Suprapubic skin (tissue), 4 donors: ENCODE measurements at regions not wholly inside any gene's neighbourhood (a gene's known extent, or its start where the extent isn't known, plus 50 kb on each side); places are given as distances from the start of the nearest gene placed in this dataset.
A peak's percentile ranks its signal among the peaks of the same experiment; 100 is the strongest.
"Not testable (repeated sequence)": the region's sequence is repeated elsewhere in the genome, so short reads cannot be mapped to it uniquely, and the experiment has no call there.

Experiments used
- DNase-seq, 2 donors: peaks; one replicate each; pipeline ENCODE4 v3.0.0-alpha.2; 2019; ENCODE audit warnings: low spot score in 2 of 2
- H3K27ac ChIP-seq: fragments of 200-600 bp; sonication (generic); one replicate; pipeline ENCODE4 v1.5.1; 2019
- H3K27me3 ChIP-seq: fragments of 200-600 bp; sonication (generic); one replicate; pipeline ENCODE4 v1.5.1; 2019
- H3K36me3 ChIP-seq: fragments of 200-600 bp; sonication (generic); one replicate; pipeline ENCODE4 v1.5.1; 2019
- H3K4me1 ChIP-seq: fragments of 200-600 bp; sonication (generic); one replicate; pipeline ENCODE4 v1.5.1; 2019
- H3K4me3 ChIP-seq: fragments of 200-600 bp; sonication (generic); one replicate; pipeline ENCODE4 v1.5.1; 2019; ENCODE audit warnings: mild to moderate bottlenecking
- H3K9me3 ChIP-seq: fragments of 200-600 bp; sonication (generic); one replicate; pipeline ENCODE4 v1.5.1; 2019
- EP300 ChIP-seq: sonication (generic); formaldehyde crosslinking; IDR thresholded peaks from one replicate; pipeline ENCODE4 v1.6.1; 2017; ENCODE audit warnings: antibody characterized with exemption
- POLR2A ChIP-seq, 2 donors: fragments of 450-650 bp; IDR thresholded peaks; one replicate each; pipeline ENCODE4 v1.6.1; 2017; ENCODE audit warnings: antibody characterized with exemption in 2 of 2, mild to moderate bottlenecking in 2 of 2, moderate library complexity in 2 of 2
- POLR2AphosphoS5 ChIP-seq, 3 donors: sonication (generic); formaldehyde crosslinking; IDR thresholded peaks; one replicate each; pipeline ENCODE4 v1.6.1; 2017; ENCODE audit warnings: antibody characterized with exemption in 3 of 3
- WGBS: methylation state at CpG from one replicate; pipeline ENCODE4 v1.1.5; 2018; 5-methylcytosine and 5-hydroxymethylcytosine counted together
- TF ChIP-seq, protein P1 (sequence below), 2 donors: fragments of 200-600 bp in 1 of 2; fragments of 450-650 bp in 1 of 2; sonication (generic) in 1 of 2; IDR thresholded peaks; one replicate each; pipeline ENCODE4 v1.5.1; 2016 to 2019; ENCODE audit warnings: antibody characterized with exemption in 2 of 2, mild to moderate bottlenecking in 1 of 2, moderate library complexity in 1 of 2

DNA sequence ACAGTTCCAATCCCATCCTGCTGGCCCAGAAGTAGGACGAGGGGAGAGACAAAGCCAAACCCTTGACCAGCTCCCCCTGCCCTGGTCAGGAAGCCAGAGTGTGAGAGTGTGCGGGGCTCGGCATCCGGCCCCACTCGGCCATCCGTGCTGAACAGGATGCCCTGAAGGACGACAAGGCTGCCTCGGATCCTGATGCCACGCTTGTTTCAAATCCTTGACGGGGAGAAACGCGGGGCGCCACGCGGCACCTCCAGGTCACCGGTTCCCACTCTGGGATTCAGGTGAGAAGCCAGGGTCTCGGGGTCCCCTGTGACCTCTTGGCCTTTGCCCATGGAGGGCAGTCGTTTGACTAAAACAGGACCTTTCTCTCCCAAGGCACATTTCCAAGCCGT is 167.8 kb downstream of the BRD1 start:
- Histone ChIP-seq H3K36me3 (no peaks in the 10 kb centered on the region), H3K4me3 (no peak overlapping the region), H3K9me3 (no peaks in the 10 kb centered on the region), H3K27me3 (peaks cover 55% of the 10 kb centered on the region), H3K4me1 (no peaks in the 10 kb centered on the region), H3K27ac (no peak overlapping the region)
- peak; percentile 46 to 74 for DNase-seq
- TF ChIP-seq, protein P1, sequence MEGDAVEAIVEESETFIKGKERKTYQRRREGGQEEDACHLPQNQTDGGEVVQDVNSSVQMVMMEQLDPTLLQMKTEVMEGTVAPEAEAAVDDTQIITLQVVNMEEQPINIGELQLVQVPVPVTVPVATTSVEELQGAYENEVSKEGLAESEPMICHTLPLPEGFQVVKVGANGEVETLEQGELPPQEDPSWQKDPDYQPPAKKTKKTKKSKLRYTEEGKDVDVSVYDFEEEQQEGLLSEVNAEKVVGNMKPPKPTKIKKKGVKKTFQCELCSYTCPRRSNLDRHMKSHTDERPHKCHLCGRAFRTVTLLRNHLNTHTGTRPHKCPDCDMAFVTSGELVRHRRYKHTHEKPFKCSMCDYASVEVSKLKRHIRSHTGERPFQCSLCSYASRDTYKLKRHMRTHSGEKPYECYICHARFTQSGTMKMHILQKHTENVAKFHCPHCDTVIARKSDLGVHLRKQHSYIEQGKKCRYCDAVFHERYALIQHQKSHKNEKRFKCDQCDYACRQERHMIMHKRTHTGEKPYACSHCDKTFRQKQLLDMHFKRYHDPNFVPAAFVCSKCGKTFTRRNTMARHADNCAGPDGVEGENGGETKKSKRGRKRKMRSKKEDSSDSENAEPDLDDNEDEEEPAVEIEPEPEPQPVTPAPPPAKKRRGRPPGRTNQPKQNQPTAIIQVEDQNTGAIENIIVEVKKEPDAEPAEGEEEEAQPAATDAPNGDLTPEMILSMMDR (IDR thresholded peaks at IDR 0.05), result no peak
- no peak for TF ChIP-seq POLR2A (IDR thresholded peaks at IDR 0.05)
- no peak for TF ChIP-seq EP300
- no peak for TF ChIP-seq POLR2AphosphoS5 (IDR thresholded peaks at IDR 0.05)
- 78% methylated on average over 14 of the region's 19 CpGs for whole genome bisulfite sequencing

DNA sequence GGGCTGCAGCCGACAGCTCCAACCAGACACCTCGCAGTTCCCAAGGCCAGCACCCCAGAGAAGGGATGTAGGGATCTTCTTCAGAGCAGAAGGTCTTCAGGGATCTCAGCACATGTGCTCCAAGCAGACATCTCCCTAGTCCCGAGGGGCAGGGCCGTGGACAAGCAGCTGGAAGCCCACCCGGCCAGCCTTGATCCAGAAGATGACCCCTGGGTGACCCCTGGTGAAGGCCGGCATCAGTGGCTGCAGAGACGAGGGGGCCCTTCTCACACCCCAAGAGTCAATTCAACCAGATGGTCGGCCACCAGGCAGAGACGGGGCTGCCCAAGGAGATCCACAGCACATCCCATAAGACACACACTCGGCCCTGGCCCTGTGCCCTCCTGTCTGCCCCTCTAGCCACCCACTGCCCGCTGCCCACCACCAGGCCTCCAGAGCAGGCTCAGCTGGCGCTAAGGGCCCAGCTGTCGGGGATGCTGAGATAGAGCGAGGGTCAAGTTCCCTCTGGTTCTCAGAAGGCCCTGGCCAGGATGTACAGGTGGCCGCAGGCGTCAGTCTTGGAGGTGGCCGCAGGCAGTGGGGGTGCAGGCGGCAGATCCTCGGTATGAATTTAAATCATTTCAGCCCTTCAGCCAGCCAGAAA is 168.3 kb downstream of the BRD1 start:
- no peaks in the 10 kb centered on the region for H3K4me1 ChIP-seq
- H3K27me3 ChIP-seq, result peaks cover 49% of the 10 kb centered on the region
- no peaks in the 10 kb centered on the region for H3K36me3 ChIP-seq
- TF ChIP-seq POLR2A (IDR thresholded peaks at IDR 0.05), result no peak
- TF ChIP-seq POLR2AphosphoS5 (IDR thresholded peaks at IDR 0.05), result no peak
- TF ChIP-seq, protein P1 (IDR thresholded peaks at IDR 0.05), result no peak
- TF ChIP-seq EP300, result no peak
- H3K9me3 ChIP-seq, result no peaks in the 10 kb centered on the region
- H3K4me3 ChIP-seq, result no peak overlapping the region
- H3K27ac ChIP-seq, result no peak overlapping the region
- WGBS, result 82% methylated on average over 5 of the region's 19 CpGs
- DNase-seq, result peak; percentile 48 to 76

DNA sequence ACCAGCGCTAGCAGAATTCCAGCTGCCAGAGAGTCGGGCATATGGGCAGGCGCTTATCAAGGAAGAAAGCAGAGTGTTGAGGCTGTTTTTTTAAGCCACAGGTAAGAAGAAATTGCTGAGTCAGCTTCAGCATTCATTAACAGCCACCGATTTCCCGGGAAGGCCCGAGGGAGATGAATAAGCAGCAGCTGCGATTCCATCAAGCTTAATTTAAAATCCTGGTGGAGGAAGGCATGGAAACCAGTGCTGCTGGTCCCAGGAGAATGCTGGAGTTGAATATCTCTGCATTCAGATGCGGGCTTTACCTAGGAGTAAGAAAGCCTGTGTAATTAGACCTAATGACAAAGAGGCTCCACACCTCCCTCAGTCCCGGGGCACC is 168.8 kb downstream of the BRD1 start:
- Histone ChIP-seq H3K4me1 (no peaks in the 10 kb centered on the region), H3K27me3 (peaks cover 44% of the 10 kb centered on the region), H3K4me3 (no peak overlapping the region), H3K36me3 (no peaks in the 10 kb centered on the region), H3K9me3 (no peaks in the 10 kb centered on the region), H3K27ac (no peak overlapping the region)
- WGBS, result 28% methylated on average over 9 of the region's 9 CpGs
- DNase-seq, result peak in 1 of 2 donors; percentile 32
- no peak for TF ChIP-seq EP300
- TF ChIP-seq POLR2AphosphoS5 (IDR thresholded peaks at IDR 0.05), result no peak
- no peak for TF ChIP-seq POLR2A (IDR thresholded peaks at IDR 0.05)
- TF ChIP-seq, protein P1 (IDR thresholded peaks at IDR 0.05), result no peak

DNA sequence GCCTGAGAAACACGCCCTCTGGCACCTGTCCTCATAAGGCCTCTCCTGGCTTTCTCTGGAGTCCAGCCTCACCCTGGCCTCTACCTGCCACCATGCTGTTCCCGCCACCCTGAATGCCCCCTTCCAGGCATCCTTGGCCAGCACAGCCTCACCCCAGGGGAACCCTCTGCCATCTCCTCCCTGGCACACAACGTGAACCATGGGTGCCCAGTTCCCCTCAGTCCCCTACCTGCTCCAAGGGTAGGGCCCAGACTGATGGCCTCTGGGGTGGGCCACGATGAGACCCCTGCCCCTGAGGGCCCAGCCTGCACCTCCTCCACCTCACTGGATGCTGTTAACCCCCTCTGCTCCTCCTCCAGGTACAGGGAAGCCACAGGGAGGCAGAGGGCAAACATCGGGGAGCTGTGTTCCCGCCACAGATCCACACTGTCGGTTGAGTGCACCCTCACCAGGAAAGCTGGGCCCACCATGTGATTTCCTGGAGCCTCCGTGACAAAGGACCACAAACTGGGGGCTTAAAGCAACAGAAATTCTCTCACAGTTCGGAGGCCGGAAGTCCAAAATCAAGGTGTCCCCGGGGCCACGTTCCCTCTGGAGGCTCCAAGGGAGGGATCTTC is 169.6 kb downstream of the BRD1 start:
- WGBS, result 67% methylated on average over 6 of the region's 12 CpGs
- H3K9me3 ChIP-seq, result no peaks in the 10 kb centered on the region
- H3K36me3 ChIP-seq, result no peaks in the 10 kb centered on the region
- H3K27me3 ChIP-seq, result peaks cover 36% of the 10 kb centered on the region
- H3K4me1 ChIP-seq, result no peaks in the 10 kb centered on the region
- H3K27ac ChIP-seq, result no peak overlapping the region
- peak in 1 of 2 donors; percentile 46 for DNase-seq
- no peak overlapping the region for H3K4me3 ChIP-seq
- no peak for TF ChIP-seq POLR2AphosphoS5 (IDR thresholded peaks at IDR 0.05)
- no peak for TF ChIP-seq EP300
- TF ChIP-seq POLR2A (IDR thresholded peaks at IDR 0.05), result no peak
- TF ChIP-seq, protein P1 (IDR thresholded peaks at IDR 0.05), result no peak

DNA sequence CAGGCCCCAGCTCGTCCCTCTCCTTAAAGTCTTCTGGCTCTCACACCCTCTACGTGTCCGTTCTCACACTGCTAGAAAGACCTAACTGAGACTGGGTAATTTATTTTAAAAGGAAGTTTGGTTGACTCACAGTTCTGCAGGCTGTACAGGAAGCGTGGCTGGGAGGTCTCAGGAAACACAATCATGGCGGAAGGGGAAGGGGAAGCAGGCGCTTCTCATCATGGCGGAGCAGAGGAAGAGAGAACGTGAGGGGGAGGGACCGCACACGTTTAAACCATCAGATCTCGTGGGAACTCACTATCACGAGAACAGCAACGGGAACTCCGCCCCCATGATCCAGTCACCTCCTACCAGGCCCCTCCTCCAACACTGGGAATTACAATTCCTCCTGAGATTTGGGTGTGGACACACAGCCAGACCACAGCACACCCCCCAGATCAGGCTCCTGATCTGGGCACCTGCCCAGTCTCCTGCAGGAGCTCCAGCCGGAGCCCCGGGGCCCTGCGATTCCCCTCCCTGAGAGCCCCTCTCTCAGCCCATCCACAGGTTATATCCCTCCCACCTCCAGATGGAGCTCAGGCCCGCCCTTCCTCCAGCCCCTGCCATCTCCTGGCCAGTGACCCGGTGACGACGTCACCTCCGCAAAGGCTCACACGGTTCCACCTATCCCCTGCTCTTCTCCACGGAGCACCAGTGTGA is 170.2 kb downstream of the BRD1 start:
- TF ChIP-seq, protein P1 (IDR thresholded peaks at IDR 0.05), result no peak
- peak in 1 of 3 donors; percentile 9 for TF ChIP-seq POLR2AphosphoS5 (IDR thresholded peaks at IDR 0.05)
- Histone ChIP-seq H3K27me3 (peaks cover 30% of the 10 kb centered on the region), H3K27ac (peak overlapping the region; percentile 62), H3K4me1 (no peaks in the 10 kb centered on the region), H3K9me3 (no peaks in the 10 kb centered on the region), H3K36me3 (no peaks in the 10 kb centered on the region), H3K4me3 (peak overlapping the region; percentile 45)
- 74% methylated on average over 24 of the region's 24 CpGs for WGBS
- peak in 1 of 2 donors; percentile 81 for DNase-seq

DNA sequence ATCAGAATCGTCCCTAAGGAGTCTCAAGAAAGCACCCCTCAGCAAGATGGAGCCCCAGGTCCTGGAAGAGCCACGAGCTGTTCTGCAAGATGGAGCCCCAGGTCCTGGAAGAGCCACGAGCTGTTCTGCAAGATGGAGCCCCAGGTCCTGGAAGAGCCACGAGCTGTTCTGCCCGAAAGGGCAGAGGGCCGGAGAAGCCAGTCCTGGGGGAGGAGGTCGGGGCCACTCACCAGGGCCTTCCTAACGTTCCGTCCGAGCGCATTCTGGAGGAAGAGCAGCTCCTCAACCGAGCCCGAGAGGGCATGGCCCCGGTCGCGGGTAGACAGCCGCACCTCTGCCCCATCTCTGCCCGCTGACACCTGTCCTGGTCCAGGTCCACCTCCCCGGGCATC is 170.8 kb downstream of the BRD1 start:
- Histone ChIP-seq H3K4me3 (peak overlapping the region; percentile 45), H3K27me3 (peaks cover 30% of the 10 kb centered on the region), H3K27ac (peak overlapping the region; percentile 62)
- not testable (repeated sequence) for H3K36me3 ChIP-seq, H3K4me1 ChIP-seq, H3K9me3 ChIP-seq, DNase-seq
- 86% methylated on average over 17 of the region's 19 CpGs for WGBS
